Nucleus accumbens (tissue), 56 donors: ENCODE measurements at regions not wholly inside any gene's neighbourhood (a gene's known extent, or its start where the extent isn't known, plus 50 kb on each side); places are given as distances from the start of the nearest gene placed in this dataset.

Experiments used
- DNase-seq, 56 donors: peaks; one replicate each; lab custom pipeline; 2025; lab: John Stamatoyannopoulos, UW

DNA sequence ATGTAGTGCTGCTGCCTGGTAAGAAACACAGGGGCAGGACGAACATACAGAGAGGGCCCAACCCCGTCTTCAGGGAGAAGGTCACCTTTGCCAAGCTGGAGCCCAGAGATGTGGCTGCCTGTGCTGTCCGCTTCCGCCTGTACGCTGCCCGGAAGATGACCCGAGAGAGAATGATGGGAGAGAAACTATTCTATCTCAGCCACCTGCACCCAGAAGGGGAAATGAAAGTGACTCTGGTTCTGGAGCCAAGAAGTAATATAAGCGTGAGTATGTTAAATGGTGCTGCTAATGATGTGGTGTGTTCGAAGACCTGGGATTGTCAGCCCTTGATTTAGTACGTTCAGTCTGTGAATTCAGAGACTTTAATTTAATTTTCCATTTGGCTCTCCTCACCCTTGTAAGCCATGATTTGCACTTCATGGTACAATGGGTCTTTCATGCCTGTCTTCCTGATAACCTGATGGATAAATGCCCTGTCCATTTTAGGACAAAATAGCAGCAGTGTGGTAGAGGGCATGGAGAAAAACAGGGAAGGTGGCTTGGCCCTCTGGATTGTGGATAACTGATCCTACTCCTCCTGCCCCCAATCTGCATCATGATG, 318.9 kb downstream of the SNAPC1 start:
- no peak for DNase-seq

DNA sequence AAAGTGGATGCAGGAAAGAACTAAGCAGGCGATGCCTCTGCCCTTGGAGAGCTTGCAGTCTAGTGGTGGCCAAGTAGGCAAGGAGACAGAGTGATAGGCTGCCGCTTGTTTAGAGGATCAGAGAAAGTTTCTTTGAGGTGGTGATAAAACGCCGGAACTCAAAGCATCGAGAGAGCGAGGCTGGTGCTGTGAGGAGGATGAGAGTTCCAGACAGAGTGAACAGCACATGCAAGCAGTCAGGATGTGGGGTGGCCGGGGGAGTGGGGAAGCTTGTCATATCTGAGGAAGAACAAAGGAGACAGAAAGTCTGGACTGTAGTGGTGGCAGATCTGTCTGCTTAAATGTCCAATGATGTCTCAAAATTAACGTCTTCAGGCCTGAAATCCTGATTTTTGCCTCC, 319.7 kb downstream of the SNAPC1 start:
- no peak for DNase-seq

DNA sequence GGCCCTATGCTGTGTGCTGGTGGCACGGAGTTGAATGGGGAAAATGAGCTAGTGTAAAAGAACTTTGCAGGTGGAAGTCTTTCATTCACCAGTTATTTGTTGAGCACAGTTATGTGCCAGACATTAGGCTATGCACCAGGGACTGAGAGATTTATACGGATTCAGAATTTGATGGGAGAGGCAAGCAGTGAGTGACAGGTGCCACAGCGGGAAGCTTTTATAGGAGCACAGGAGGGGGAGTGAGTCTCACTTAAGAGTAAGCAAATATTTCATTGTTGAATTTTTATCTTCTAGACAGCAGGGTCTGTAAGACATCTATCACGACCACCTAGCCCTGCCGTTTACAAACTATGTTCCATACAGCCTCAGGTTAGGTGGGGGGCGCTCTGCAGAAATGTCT, 320.6 kb downstream of the SNAPC1 start:
- no peak for DNase-seq

DNA sequence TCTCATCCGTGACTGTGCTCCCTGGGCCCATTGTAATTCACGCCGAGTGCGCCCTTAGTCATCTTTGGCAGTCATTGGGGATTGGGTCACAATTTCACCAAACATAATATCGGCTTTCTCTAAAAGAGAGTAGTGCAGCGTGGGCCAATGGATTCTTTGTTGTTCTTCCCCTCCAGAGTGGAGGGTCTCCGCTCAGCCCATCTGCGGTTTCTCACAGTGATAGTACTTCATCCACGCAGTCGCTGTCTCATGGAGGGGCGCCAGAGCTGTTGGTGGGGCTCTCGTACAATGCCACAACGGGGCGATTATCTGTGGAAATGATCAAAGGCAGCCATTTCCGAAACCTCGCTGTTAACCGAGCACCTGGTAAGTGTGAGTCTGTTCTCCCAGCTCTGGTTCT, 321.8 kb downstream of the SNAPC1 start:
- peak in 49 of 56 donors; percentile 8 to 87 (median 45) for DNase-seq

DNA sequence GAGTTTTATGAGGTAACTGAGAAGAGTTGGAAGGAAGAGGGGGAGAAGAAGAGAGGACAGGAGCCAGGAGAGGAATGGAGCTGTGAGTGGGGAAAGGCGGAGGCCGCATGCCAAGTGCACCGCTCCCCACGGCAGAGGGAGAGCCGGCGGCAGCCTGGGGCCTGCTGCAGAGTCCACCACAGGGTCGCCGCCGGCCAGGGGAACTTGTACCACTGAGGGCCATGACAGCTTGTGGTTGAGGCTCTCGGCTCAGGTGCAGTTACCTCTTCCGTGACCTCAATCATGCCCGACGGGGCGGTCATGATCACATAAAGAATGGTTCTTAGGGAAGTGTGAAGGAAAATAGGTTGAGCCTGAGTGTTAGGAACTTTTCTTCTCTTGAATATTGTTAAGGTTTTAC, 325.0 kb downstream of the SNAPC1 start:
- DNase-seq: no peak

DNA sequence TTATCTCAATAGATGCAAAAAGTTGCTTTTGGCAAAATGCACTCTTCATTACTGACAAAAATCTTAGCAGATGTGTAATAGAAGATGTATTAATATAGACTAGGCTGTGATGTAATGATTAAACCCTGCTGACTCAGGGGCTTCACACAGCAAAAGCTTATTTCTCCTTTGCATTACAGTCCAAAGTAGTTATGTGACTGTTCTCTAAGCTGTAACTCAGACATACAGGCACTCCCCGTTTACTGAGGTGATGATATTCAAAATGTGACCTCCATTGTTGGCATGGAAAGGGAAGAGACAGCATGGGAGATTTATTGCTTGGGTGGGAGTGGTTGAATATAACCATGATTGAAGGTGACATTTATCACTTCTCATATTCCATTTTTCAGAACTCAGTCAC, 331.5 kb downstream of the SNAPC1 start:
- DNase-seq: no peak

DNA sequence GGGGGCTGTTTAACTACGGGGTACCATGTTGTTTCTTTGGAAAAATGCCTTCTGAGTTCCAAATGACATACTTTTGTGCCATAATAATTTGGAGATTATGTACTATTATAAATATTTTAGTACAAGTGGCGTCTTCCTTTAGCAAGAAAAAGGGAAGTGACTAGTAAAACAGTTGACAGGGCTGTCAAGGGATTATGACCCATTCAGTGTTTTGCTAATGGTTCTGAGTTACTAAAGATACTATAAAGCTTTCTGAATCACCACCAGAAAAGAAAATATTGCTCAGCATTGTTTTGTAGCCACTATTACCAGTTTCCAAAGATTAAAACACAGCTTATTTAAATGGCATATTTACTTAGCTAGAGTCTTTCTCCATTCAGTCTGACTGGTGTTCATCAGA, 334.9 kb downstream of the SNAPC1 start:
- no peak for DNase-seq

DNA sequence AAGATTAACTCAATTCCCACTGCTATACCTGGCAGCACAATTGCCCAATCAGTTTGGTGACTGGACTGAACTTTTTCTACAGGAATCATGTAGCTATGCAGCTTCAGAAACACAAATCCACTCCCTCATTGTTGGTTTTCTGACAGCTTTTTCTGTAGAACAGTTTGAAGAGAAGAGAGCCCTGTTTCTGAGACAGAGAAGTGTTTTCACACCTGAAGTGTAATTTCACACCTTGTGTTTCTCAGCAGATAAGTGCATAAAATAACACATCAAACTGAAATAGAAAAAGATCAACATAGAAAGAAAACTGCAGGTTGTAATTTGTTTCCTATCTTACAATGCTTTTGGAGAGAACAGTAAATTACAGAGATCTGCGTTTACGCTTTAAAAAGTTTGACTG, 335.6 kb downstream of the SNAPC1 start:
- DNase-seq: no peak

DNA sequence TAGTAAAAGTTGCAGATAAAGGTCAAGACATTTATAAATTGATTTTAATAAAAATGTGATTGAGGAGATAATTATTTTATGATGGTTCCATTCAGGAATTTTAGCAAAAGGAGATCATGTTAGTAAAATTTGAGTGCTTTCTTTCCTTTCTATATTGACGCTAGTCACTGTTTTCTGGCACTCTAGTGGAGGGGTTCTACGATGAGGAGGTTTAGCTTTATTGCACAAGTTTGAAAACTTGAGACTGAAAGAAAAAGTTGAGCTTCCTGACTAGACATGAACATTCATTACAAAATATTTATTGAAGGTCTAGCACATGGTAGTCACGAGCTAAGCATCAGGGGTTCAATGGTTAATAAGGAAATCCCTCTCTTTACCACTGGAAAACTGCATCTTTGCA, 336.1 kb downstream of the SNAPC1 start:
- no peak for DNase-seq

DNA sequence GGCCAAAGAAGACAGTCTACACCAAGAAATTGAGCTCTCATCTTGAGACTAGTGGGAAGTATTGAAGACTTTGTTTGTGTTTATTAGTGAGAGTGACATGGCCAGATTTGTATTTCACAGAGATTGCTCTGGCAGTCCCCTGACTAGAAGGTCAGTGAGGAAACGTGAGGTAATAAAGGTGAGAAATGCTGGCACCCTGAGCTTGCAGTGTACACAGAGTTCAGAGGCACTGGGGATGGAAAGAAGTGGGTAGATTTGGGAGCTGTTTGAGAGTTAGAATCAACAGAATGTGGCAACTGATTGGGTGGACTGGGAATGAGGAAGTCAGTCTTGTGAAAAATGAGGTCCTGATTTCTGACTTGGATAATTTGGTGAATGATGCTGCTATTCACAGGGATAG, 336.9 kb downstream of the SNAPC1 start:
- no peak for DNase-seq

DNA sequence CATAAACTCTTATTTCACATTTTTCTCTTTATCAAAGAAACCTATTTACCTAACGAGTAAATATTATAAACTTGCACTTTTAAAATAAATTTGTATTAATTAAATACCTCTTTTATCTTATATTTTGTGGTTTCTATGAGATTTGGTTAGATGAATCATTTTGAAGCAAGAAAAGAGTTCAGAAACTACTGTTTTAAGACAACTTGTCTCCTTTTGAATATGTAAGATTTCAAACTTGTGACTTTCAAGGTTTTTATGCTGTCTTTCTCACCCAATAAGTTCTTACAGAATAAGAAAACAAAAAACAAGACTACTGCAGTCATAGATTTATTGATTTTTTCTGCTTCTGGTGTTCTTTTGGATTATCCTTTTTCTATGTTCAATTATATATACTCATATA, 339.0 kb downstream of the SNAPC1 start:
- DNase-seq: no peak

DNA sequence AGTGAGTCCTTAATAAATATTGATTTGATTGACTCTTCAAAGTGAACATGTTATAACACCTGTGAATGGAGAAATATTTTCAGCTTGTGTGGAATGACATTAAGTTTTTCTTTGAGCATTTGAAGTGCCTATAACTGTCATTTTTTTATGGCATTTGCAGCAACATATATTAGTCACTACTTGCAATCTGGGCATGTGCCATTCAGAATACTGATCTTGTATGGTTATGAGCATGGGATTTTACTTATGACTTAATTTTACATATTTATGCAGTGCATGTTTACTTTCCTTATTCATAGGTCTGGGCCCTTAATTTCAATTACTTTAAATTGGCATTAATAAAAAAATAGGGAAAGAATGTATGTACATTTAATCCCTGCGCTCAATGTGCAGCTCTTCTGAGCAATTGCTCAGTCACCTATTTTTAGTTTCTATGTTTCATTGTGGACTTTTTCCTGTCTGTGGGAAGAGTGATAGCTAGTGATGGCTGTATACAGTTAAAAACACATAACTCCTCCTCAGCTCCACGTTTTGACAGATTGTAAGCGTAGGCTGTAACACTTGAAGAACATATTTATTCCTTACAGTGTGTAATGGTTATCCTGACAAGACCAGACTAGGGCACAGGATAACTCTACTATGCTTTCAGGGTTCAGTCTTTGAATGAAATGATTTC, 339.6 kb downstream of the SNAPC1 start:
- DNase-seq: no peak

DNA sequence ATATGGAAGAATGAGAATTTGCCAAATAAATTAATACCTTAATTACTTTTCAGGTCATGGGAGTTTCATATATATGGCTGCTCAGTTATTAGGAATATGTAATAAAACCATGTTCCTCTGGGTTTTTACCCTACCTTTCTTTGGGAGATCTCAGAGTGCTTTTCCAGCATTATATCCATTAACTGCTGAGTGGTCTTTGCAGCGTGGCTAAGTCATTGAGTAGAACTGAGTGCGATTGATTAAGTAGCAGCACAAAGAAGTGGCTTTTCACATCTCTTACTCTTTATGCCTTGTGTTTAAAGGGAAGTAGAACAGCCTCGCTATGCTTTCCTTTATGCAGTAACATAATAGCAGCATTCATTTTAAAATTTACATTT, 340.1 kb downstream of the SNAPC1 start:
- DNase-seq: no peak

DNA sequence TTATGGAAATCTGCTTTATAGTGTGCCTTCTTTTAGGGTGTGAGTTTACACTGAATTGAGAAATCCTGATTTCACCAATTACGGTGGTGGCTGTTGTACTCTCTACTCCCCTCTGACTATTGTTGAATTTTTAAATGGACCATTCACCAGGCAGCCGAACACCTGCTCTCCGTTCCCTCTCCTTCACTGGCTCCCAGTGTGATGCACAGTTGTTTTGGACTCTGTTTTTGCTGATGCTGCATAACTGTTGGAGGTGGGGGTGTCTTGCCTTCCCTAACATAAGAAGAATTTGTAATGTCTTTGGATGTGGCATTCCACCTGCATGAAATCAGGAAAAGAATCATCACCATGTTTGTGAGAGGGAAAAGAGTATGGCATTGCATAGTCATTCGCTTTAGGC, 341.2 kb downstream of the SNAPC1 start:
- DNase-seq: no peak

DNA sequence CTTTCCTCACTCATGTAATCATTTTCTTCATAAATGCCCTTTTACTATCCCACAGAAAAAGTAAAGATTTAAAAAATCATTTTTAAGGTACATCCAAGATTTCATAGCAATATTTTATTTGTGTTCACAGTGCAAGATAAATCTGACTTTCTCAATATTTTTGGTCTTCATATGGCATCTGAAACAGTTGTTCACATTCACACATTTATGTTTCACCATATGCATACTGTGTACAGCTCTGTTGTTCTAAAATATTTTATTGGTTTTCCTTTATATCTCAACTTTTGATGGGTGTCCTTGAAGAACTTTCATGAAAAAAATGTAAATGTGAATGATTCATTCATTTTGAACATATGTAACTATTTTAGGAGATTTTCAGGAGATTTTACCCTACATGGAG, 348.7 kb downstream of the SNAPC1 start:
- DNase-seq: no peak

DNA sequence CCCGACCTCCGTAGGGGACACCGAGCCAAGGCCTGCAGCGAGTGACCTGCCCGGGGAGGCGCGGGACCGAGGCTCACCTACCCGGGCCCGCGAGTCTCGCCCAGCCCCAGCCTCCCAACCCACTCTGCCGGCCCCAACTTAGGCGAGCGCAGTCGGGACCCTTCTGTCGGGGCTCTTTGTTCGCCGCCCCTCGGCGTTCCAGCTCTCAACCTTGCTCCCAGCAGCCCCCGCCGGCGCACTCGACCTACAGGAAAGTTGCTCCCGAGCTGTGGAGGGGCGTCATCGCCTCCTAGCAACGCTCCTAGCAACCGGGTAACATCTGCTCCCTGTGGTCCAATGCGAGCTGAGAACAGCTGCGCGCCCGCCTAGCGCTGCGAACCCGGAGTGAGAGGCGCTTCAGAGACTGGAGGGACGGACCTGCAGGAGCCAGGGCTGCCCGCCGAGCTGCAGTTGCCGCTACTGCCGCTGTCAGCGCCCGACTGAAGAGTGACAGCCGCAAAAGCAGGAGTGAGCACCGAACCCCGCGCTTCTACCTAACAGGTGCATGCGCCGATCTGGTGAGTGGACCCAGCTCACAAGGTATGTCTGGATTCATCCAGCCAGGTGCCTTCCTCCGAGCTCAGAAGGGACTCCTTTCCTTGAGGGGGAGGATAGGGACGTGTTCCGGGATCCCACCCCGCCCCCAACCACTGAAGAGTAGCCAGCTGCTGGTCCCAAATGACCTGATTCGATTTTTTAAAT, 355.0 kb downstream of the SNAPC1 start:
- peak; percentile 16 to 95 (median 78) for DNase-seq

DNA sequence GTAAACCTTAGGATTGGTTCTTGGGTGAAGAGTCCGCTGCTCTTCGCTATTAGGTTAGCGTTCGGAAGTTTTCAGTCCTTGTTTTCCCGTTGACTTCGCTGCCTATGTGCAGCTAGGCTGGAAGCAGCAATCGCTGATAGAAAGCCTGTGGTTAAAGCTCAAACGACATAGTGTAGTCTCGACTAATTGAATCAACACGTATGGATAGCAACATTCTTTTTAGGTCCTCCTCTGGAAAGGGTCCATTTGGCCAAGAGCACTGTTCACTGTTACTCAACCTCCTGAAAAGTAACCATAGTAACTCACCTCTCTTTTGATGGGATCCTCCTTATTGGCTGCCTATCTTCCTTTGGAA, 355.5 kb downstream of the SNAPC1 start:
- peak in 3 of 56 donors; percentile 16 to 43 (median 41) for DNase-seq

DNA sequence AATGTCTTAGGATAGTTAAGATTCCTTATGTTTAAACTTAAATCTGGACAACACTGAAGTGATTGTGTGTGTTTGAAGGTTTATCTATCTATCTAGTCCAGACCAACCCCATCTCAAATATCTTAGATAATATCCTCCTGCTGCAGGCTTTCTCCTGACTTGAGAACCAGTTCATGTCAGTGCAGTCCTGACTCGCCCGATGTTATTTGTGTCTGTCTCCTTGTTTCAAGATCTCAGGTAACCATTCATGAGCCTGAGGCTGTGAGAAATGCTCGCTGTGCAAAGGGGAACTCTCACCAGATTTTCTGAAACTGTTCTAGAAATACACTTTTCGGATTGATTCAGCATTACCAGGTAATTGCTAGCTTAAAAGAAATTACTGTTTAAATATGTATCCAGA, 356.2 kb downstream of the SNAPC1 start:
- no peak for DNase-seq

DNA sequence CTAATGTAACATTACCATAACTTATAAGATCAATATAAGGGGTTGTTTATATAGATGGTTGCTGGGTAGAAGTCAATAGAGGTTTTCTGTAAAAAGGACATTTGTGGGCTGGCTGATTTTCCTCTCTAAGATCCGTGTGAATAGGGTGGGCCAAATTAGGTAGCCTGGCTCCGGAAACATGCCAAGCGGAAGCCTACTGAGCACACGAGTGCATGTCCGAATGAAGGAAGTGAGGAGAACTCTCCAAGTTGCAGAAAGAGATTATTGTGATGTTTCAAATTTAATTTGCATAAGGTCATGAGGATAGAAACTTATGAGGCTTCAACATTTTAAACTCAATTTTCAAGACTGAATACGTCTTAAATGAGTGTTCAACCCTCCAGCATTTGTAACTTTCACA, 356.7 kb downstream of the SNAPC1 start:
- DNase-seq: no peak

DNA sequence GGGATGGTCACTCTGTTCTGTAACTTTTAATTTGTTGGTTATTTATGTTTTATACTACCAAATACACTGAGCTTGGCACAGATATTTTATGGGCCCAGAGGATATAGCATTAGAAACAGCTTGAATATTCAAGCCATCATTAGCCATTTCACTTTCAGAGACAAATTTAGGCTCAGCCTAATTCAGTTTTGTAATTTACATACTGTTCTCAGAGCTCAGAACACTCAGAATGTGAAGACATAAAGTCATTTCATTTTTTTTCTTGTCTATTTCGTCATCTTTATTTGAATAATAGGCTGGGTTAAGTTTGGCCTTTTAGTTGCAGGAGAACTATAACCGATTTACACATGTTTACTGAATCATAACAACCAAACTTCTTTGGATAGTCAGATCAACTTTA, 361.7 kb downstream of the SNAPC1 start:
- no peak for DNase-seq

DNA sequence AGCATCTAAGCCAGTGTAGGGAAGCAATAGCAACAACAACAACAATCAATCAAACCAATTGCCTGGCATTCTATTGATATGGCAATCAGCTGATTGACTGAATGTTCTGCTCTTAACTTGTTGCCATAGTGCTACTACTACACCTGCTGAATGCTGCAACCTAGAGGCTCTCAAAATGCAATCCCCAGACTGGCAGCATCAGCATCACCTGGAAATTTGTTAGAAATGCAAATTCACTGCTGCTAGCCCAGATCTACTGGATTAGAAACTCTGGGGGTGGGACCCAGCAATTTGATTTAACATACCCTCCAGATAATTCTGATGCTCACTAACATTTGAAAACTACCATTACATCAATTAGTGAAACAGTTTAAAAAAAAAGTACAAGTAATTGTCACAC, 363.6 kb downstream of the SNAPC1 start:
- DNase-seq: no peak

DNA sequence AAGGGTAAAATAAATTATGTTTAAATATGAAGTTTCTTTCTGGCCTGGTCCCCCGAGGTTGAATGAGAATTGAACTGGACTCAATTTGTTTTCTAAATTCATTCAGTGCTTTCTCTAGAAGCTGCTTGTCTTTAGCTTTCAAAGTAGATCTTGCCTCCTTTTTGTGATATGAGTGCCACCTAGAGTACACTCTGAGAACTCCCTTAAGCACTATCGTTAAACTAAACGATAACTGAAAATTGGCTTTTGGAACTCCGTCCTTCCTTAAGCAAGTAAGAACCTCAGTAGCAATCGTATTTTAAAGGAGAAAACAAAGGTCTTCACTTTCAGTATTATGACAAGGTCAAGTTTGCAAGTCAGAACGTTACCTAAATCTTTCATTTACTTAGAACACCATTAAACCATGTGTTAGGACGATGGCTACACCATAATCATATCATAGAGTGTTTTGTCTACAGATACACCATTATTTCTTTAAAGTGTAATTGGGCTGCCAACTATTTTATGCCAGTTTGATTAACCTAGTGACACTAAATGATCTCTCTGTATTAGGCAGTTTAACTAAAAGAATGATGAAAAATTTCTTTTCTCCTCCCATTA, 364.8 kb downstream of the SNAPC1 start:
- peak in 2 of 56 donors; percentile 10 to 16 for DNase-seq
